Esophagus squamous epithelium (tissue), 4 donors: ENCODE measurements at regions not wholly inside any gene's neighbourhood (a gene's known extent, or its start where the extent isn't known, plus 50 kb on each side); places are given as distances from the start of the nearest gene placed in this dataset.

Experiments
- CTCF ChIP-seq, 6 experiments: fragments of 450-650 bp in 4 of 6; fragments of 200-600 bp in 2 of 6; sonication (generic) in 2 of 6; IDR thresholded peaks; one replicate each; pipeline ENCODE4 v1.5.1; 2016 to 2019; ENCODE audit warnings: antibody characterized with exemption in 6 of 6, mild to moderate bottlenecking in 4 of 6, moderate library complexity in 4 of 6
- POLR2A ChIP-seq, 4 donors: fragments of 450-650 bp; IDR thresholded peaks; one replicate each; pipeline ENCODE4 v1.6.1; 2017; ENCODE audit warnings: antibody characterized with exemption in 4 of 4, mild to moderate bottlenecking in 4 of 4, moderate library complexity in 3 of 4

GRCh38 chr5:164375051-164375450 lies 869.6 kb downstream of the MAT2B start:
- no peak for TF ChIP-seq POLR2A (IDR thresholded peaks at IDR 0.05)
- TF ChIP-seq CTCF (IDR thresholded peaks at IDR 0.05) = no peak
